Fibroblast of lung (primary cell): ENCODE measurements at regions not wholly inside any gene's neighbourhood (a gene's known extent, or its start where the extent isn't known, plus 50 kb on each side); places are given as distances from the start of the nearest gene placed in this dataset.

Experiments used
- CTCF ChIP-seq, 2 donors: IDR thresholded peaks in 1 of 2; conservative IDR thresholded peaks in 1 of 2; 1 replicate in 1 of 2; 2 replicates in 1 of 2; pipeline ENCODE4 v1.5.1; 2011 to 2012; ENCODE audit warnings: low read length in 2 of 2, control low read depth in 1 of 2, inconsistent platforms in 1 of 2, low read depth in 1 of 2, mild to moderate bottlenecking in 1 of 2
- EZH2 ChIP-seq: IDR thresholded peaks from 2 replicates; pipeline ENCODE4 v1.5.1; 2012; ENCODE audit warnings: low read length, control low read depth, mild to moderate bottlenecking; ENCODE audit errors: missing control alignments

GRCh38 chr6:145155873-145156782 lies 579.2 kb downstream of the EPM2A start:
- TF ChIP-seq CTCF (conservative IDR thresholded peaks at IDR 0.05 in 1 of 2, IDR thresholded peaks at IDR 0.05 in 1 of 2; ENCODE audit: low read depth in 1 of 2, low read length in 2 of 2) = no peak
- TF ChIP-seq EZH2 = no peak
